ENCODE measurements at regions not wholly inside any gene's neighbourhood (a gene's known extent, or its start where the extent isn't known, plus 50 kb on each side); places are given as distances from the start of the nearest gene placed in this dataset.

- H3K4me3 ChIP-seq (ENCODE audit: low read depth, low read length): no peak overlapping the region
- CTCF ChIA-PET: no interaction called here
- no peaks in the 10 kb centered on the region for H3K27me3 ChIP-seq (replicated peaks; ENCODE audit: control insufficient read depth, insufficient read depth, low read length)
- H3K27ac Mint-ChIP-seq (ENCODE audit: unreplicated experiment): no peak overlapping the region
- H3K9me3 ChIP-seq: no peaks in the 10 kb centered on the region
- intact Hi-C loops (cut with micrococcal nuclease; ENCODE audit: unreplicated experiment): no loop called here
- TF ChIP-seq CTCF (IDR thresholded peaks at IDR 0.05; ENCODE audit: insufficient read depth in 1 of 2, low read depth in 1 of 2, low read length in 1 of 2, severe bottlenecking in 1 of 2, unreplicated experiment in 1 of 2): no peak
- peaks cover 20% of the 10 kb centered on the region for H3K4me1 Mint-ChIP-seq (ENCODE audit: low read depth, unreplicated experiment)
- BruUV-seq (replicated peaks): no TSS peak
- POLR2A ChIA-PET: no interaction called here
- no peak overlapping the region for H3K4me3 Mint-ChIP-seq (ENCODE audit: unreplicated experiment)
- H3K9me3 Mint-ChIP-seq (ENCODE audit: unreplicated experiment): peaks cover 14% of the 10 kb centered on the region
- DNase-seq: no peak
- no peaks in the 10 kb centered on the region for H3K4me1 ChIP-seq
- no peaks in the 10 kb centered on the region for H3K36me3 ChIP-seq (ENCODE audit: control insufficient read depth, insufficient read depth, low read length)
- H3K27me3 Mint-ChIP-seq (ENCODE audit: insufficient read depth, unreplicated experiment): no peaks in the 10 kb centered on the region
- no peaks in the 10 kb centered on the region for H3K36me3 Mint-ChIP-seq (ENCODE audit: insufficient read depth, unreplicated experiment)
Observed at GRCh38 chr7:22625251-22625650, 101.7 kb upstream of the IL6 start.

DNA sequence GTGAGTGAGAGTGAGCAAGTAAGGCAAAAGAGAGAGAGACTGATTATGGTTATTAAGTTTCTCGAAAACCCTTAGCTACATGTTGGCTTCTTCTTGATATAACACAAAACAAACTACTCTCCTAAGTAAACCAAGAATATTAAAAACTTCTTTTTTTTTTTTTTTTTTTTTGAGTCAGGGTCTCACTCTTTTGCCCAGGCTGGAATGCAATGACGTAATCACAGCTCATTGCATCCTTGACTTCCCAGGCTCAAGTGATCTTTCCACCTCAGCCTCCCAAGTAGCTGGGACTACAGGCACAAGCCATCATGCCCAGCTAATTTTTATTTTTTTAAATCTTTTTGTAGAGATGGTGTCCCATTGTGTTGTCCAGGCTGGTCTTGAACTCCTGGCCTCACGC is 102.2 kb upstream of the IL6 start:
- Mint-ChIP-seq H3K9me3 (ENCODE audit: unreplicated experiment) (peaks cover 19% of the 10 kb centered on the region), H3K4me1 (ENCODE audit: low read depth, unreplicated experiment) (peaks cover 20% of the 10 kb centered on the region), H3K36me3 (ENCODE audit: insufficient read depth, unreplicated experiment) (no peaks in the 10 kb centered on the region), H3K27ac (ENCODE audit: unreplicated experiment) (no peak overlapping the region), H3K27me3 (ENCODE audit: insufficient read depth, unreplicated experiment) (no peaks in the 10 kb centered on the region), H3K4me3 (ENCODE audit: unreplicated experiment) (no peak overlapping the region)
- Histone ChIP-seq H3K4me1 (no peaks in the 10 kb centered on the region), H3K9me3 (no peaks in the 10 kb centered on the region), H3K36me3 (ENCODE audit: control insufficient read depth, insufficient read depth, low read length) (no peaks in the 10 kb centered on the region), H3K4me3 (ENCODE audit: low read depth, low read length) (no peak overlapping the region), H3K27me3 (replicated peaks; ENCODE audit: control insufficient read depth, insufficient read depth, low read length) (no peaks in the 10 kb centered on the region)
- no peak for DNase-seq
- no peak for TF ChIP-seq CTCF (IDR thresholded peaks at IDR 0.05; ENCODE audit: insufficient read depth in 1 of 2, low read depth in 1 of 2, low read length in 1 of 2, severe bottlenecking in 1 of 2, unreplicated experiment in 1 of 2)
- BruUV-seq (replicated peaks): no TSS peak
- ChIA-PET POLR2A (no interaction called here), CTCF (no interaction called here)
- intact Hi-C loops (cut with micrococcal nuclease; ENCODE audit: unreplicated experiment): no loop called here

GRCh38 chr7:22622116-22622785 is 104.7 kb upstream of the IL6 start:
- H3K36me3 Mint-ChIP-seq (ENCODE audit: insufficient read depth, unreplicated experiment): no peaks in the 10 kb centered on the region
- H3K9me3 Mint-ChIP-seq (ENCODE audit: unreplicated experiment): peaks cover 44% of the 10 kb centered on the region
- ChIA-PET CTCF (no interaction called here), POLR2A (no interaction called here)
- Histone ChIP-seq H3K36me3 (ENCODE audit: control insufficient read depth, insufficient read depth, low read length) (no peaks in the 10 kb centered on the region), H3K4me1 (no peaks in the 10 kb centered on the region), H3K9me3 (peaks cover 12% of the 10 kb centered on the region; the same call in 1 of the 2 replicates), H3K27me3 (replicated peaks; ENCODE audit: control insufficient read depth, insufficient read depth, low read length) (no peaks in the 10 kb centered on the region), H3K4me3 (ENCODE audit: low read depth, low read length) (no peak overlapping the region)
- no peaks in the 10 kb centered on the region for H3K27me3 Mint-ChIP-seq (ENCODE audit: insufficient read depth, unreplicated experiment)
- H3K4me3 Mint-ChIP-seq (ENCODE audit: unreplicated experiment): no peak overlapping the region
- intact Hi-C loops (cut with micrococcal nuclease; ENCODE audit: unreplicated experiment): no loop called here
- H3K27ac Mint-ChIP-seq (ENCODE audit: unreplicated experiment): no peak overlapping the region
- no peak for TF ChIP-seq CTCF (IDR thresholded peaks at IDR 0.05; ENCODE audit: insufficient read depth in 1 of 2, low read depth in 1 of 2, low read length in 1 of 2, severe bottlenecking in 1 of 2, unreplicated experiment in 1 of 2)
- peaks cover 10% of the 10 kb centered on the region for H3K4me1 Mint-ChIP-seq (ENCODE audit: low read depth, unreplicated experiment)
- no peak for DNase-seq
- BruUV-seq (replicated peaks): no TSS peak

All from Caco-2 (cell line).